ENCODE measurements at regions not wholly inside any gene's neighbourhood (a gene's known extent, or its start where the extent isn't known, plus 50 kb on each side); places are given as distances from the start of the nearest gene placed in this dataset.

DNA sequence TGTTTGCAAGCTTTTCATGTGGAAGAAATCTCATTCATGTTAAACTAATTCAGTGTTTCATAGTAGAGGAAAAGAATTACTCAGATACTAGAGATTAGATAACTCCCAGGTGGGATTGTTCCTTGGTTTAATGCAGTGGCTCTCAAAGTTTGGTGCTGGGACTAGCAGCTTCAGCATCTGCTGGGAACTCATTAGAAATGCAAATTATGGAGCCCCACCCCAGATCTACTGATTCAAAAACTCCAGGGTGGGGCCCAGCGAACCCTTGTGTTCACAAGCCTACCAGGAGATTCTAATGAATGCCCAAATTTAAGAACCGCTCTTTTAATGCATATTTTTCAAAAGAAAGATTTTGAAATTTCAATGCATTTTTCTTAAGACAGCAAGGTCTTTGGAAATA lies 253.4 kb upstream of the CNTNAP4 start:
- Histone ChIP-seq H3K36me3 (ENCODE audit: insufficient read depth, low read length) (no peaks in the 10 kb centered on the region), H3K79me2 (ENCODE audit: insufficient read depth, low read length) (no peaks in the 10 kb centered on the region), H3K9ac (ENCODE audit: low read depth, low read length, poor library complexity, severe bottlenecking) (no peak overlapping the region), H3K9me3 (ENCODE audit: insufficient read depth, low read depth, low read length) (no peaks in the 10 kb centered on the region; the same call in 1 of the 2 replicates), H3K4me2 (ENCODE audit: low read depth, low read length, poor library complexity, severe bottlenecking) (no peak overlapping the region), H4K20me1 (ENCODE audit: insufficient read depth, low read length, poor library complexity, severe bottlenecking) (no peaks in the 10 kb centered on the region), H3K27me3 (ENCODE audit: insufficient read depth, low read length, poor library complexity, severe bottlenecking) (no peaks in the 10 kb centered on the region), H2AFZ (ENCODE audit: low read length) (no peak overlapping the region), H3F3A (ENCODE audit: low read depth) (no peaks in the 10 kb centered on the region), H3K9me2 (replicated peaks; ENCODE audit: low read depth, low read length) (no peaks in the 10 kb centered on the region), H3K4me1 (ENCODE audit: insufficient read depth, low read length, poor library complexity, severe bottlenecking) (no peaks in the 10 kb centered on the region), H3K4me3 (ENCODE audit: low read length, poor library complexity, severe bottlenecking) (no peak overlapping the region)
- TF ChIP-seq EZH2phosphoT487 (IDR thresholded peaks at IDR 0.05; ENCODE audit: borderline replicate concordance) (no peak), CTCF (conservative IDR thresholded peaks at IDR 0.05; ENCODE audit: low read length) (no peak)

DNA sequence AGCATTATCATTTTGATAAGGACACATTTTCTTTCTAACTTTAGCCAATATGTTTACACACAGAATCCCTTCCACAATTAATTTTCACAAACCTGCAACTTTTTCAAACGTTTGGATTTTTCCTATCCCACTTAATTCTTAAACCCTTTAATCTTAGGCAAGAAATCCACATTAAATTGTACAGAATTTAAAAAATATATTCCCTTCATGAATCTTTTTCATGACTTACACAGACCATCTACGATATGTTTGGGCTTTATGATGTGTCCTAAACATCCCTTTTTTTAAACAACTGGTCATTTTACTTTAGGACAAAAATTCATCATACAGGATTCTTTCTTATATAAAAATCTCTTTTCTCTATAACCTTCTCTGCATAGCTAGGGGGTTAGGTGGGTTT lies 241.5 kb upstream of the CNTNAP4 start:
- no peak overlapping the region for H3K9ac ChIP-seq (ENCODE audit: low read depth, low read length, poor library complexity, severe bottlenecking)
- TF ChIP-seq CTCF (conservative IDR thresholded peaks at IDR 0.05; ENCODE audit: low read length), result no peak
- no peak for TF ChIP-seq EZH2phosphoT487 (IDR thresholded peaks at IDR 0.05; ENCODE audit: borderline replicate concordance)
- no peaks in the 10 kb centered on the region for H4K20me1 ChIP-seq (ENCODE audit: insufficient read depth, low read length, poor library complexity, severe bottlenecking)
- H3K4me1 ChIP-seq (ENCODE audit: insufficient read depth, low read length, poor library complexity, severe bottlenecking), result no peaks in the 10 kb centered on the region
- no peaks in the 10 kb centered on the region for H3K79me2 ChIP-seq (ENCODE audit: insufficient read depth, low read length)
- peaks cover 11% of the 10 kb centered on the region; the same call in 1 of the 2 replicates for H3K9me3 ChIP-seq (ENCODE audit: insufficient read depth, low read depth, low read length)
- no peak overlapping the region for H3K4me3 ChIP-seq (ENCODE audit: low read length, poor library complexity, severe bottlenecking)
- no peaks in the 10 kb centered on the region for H3K9me2 ChIP-seq (replicated peaks; ENCODE audit: low read depth, low read length)
- no peaks in the 10 kb centered on the region for H3F3A ChIP-seq (ENCODE audit: low read depth)
- H3K4me2 ChIP-seq (ENCODE audit: low read depth, low read length, poor library complexity, severe bottlenecking), result no peak overlapping the region
- no peaks in the 10 kb centered on the region for H3K27me3 ChIP-seq (ENCODE audit: insufficient read depth, low read length, poor library complexity, severe bottlenecking)
- no peaks in the 10 kb centered on the region for H3K36me3 ChIP-seq (ENCODE audit: insufficient read depth, low read length)
- no peak overlapping the region for H2AFZ ChIP-seq (ENCODE audit: low read length)

- Histone ChIP-seq H4K20me1 (ENCODE audit: insufficient read depth, low read length, poor library complexity, severe bottlenecking) (no peaks in the 10 kb centered on the region), H3K79me2 (ENCODE audit: insufficient read depth, low read length) (no peaks in the 10 kb centered on the region), H3K4me1 (ENCODE audit: insufficient read depth, low read length, poor library complexity, severe bottlenecking) (no peaks in the 10 kb centered on the region), H3K36me3 (ENCODE audit: insufficient read depth, low read length) (no peaks in the 10 kb centered on the region), H3K9me3 (ENCODE audit: insufficient read depth, low read depth, low read length) (peaks cover 11% of the 10 kb centered on the region; the same call in 1 of the 2 replicates), H3K27me3 (ENCODE audit: insufficient read depth, low read length, poor library complexity, severe bottlenecking) (no peaks in the 10 kb centered on the region), H3K9ac (ENCODE audit: low read depth, low read length, poor library complexity, severe bottlenecking) (no peak overlapping the region), H3K4me2 (ENCODE audit: low read depth, low read length, poor library complexity, severe bottlenecking) (no peak overlapping the region), H3K4me3 (ENCODE audit: low read length, poor library complexity, severe bottlenecking) (no peak overlapping the region), H3K9me2 (replicated peaks; ENCODE audit: low read depth, low read length) (no peaks in the 10 kb centered on the region), H3F3A (ENCODE audit: low read depth) (no peaks in the 10 kb centered on the region), H2AFZ (ENCODE audit: low read length) (no peak overlapping the region)
- TF ChIP-seq CTCF (conservative IDR thresholded peaks at IDR 0.05; ENCODE audit: low read length), result no peak
- TF ChIP-seq EZH2phosphoT487 (IDR thresholded peaks at IDR 0.05; ENCODE audit: borderline replicate concordance), result no peak
Observed at GRCh38 chr16:76038097-76038496, 239.1 kb upstream of the CNTNAP4 start.

Data from Loucy (cell line).